Parathyroid adenoma (tissue), 2 donors: ENCODE measurements at regions not wholly inside any gene's neighbourhood (a gene's known extent, or its start where the extent isn't known, plus 50 kb on each side); places are given as distances from the start of the nearest gene placed in this dataset.

Source experiments
- H2AFZ ChIP-seq: fragments of 300-600 bp; sonication (generic); one replicate; pipeline ENCODE4 v1.7.0; 2017; ENCODE audit warnings: antibody characterized with exemption, mild to moderate bottlenecking
- H3K27ac ChIP-seq: fragments of 300-600 bp; sonication (generic); one replicate; pipeline ENCODE4 v1.7.0; 2017
- H3K27me3 ChIP-seq: fragments of 300-600 bp; sonication (generic); one replicate; pipeline ENCODE4 v1.7.0; 2017; ENCODE audit warnings: low read length; ENCODE audit not compliant: control insufficient read depth, insufficient read depth
- H3K36me3 ChIP-seq: fragments of 300-600 bp; sonication (generic); one replicate; pipeline ENCODE4 v1.7.0; 2017; ENCODE audit warnings: low read length; ENCODE audit not compliant: control insufficient read depth, insufficient read depth
- H3K4me1 ChIP-seq: fragments of 300-600 bp; sonication (generic); one replicate; pipeline ENCODE4 v1.7.0; 2017; ENCODE audit warnings: control low read depth
- H3K4me2 ChIP-seq: fragments of 300-600 bp; sonication (generic); one replicate; pipeline ENCODE4 v1.7.0; 2017; ENCODE audit warnings: low read length
- H3K4me3 ChIP-seq: fragments of 300-600 bp; sonication (generic); one replicate; pipeline ENCODE4 v1.7.0; 2017; ENCODE audit warnings: low read depth, low read length
- H3K79me2 ChIP-seq: fragments of 300-600 bp; sonication (generic); one replicate; pipeline ENCODE4 v1.7.0; 2017; ENCODE audit warnings: control low read depth
- H3K9ac ChIP-seq: fragments of 300-600 bp; sonication (generic); one replicate; pipeline ENCODE4 v1.7.0; 2017; ENCODE audit warnings: mild to moderate bottlenecking
- H3K9me3 ChIP-seq: fragments of 300-600 bp; sonication (generic); one replicate; pipeline ENCODE4 v1.7.0; 2017; ENCODE audit warnings: low read length; ENCODE audit not compliant: control insufficient read depth
- TF ChIP-seq, protein P1 (sequence below): fragments of 300-600 bp; sonication (generic); IDR thresholded peaks from one replicate; pipeline ENCODE4 v1.7.0; 2017; ENCODE audit warnings: antibody characterized with exemption, mild to moderate bottlenecking
- donor health status: primary hyperparathyroidism.

DNA sequence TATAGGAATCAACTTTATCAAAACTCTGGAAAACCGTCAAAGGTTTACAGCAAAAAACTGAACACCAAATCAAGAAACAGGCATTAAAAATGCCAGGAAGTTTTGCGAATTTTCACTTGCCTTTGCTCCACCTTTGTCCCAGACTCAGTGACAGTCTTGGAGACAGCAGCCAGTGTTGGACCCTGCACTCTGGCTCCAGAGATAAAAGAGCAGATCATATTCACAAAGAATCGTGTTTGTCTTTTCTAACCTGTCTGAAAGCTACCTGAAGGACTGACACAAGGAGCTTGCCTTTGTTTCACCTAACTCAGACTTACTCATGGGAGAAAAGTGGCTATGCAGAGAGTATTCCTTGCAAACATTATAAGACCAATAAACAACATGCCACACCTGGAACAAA, 74.0 kb upstream of the TCF12 start:
- TF ChIP-seq, protein P1, sequence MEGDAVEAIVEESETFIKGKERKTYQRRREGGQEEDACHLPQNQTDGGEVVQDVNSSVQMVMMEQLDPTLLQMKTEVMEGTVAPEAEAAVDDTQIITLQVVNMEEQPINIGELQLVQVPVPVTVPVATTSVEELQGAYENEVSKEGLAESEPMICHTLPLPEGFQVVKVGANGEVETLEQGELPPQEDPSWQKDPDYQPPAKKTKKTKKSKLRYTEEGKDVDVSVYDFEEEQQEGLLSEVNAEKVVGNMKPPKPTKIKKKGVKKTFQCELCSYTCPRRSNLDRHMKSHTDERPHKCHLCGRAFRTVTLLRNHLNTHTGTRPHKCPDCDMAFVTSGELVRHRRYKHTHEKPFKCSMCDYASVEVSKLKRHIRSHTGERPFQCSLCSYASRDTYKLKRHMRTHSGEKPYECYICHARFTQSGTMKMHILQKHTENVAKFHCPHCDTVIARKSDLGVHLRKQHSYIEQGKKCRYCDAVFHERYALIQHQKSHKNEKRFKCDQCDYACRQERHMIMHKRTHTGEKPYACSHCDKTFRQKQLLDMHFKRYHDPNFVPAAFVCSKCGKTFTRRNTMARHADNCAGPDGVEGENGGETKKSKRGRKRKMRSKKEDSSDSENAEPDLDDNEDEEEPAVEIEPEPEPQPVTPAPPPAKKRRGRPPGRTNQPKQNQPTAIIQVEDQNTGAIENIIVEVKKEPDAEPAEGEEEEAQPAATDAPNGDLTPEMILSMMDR, result no peak
- H3K4me3 ChIP-seq, result no peak overlapping the region
- no peaks in the 10 kb centered on the region for H3K27me3 ChIP-seq
- H3K4me2 ChIP-seq, result no peak overlapping the region
- no peak overlapping the region for H2AFZ ChIP-seq
- H3K36me3 ChIP-seq, result no peaks in the 10 kb centered on the region
- no peaks in the 10 kb centered on the region for H3K4me1 ChIP-seq
- no peak overlapping the region for H3K9ac ChIP-seq
- H3K9me3 ChIP-seq, result no peaks in the 10 kb centered on the region
- no peaks in the 10 kb centered on the region for H3K79me2 ChIP-seq
- H3K27ac ChIP-seq, result no peak overlapping the region

DNA sequence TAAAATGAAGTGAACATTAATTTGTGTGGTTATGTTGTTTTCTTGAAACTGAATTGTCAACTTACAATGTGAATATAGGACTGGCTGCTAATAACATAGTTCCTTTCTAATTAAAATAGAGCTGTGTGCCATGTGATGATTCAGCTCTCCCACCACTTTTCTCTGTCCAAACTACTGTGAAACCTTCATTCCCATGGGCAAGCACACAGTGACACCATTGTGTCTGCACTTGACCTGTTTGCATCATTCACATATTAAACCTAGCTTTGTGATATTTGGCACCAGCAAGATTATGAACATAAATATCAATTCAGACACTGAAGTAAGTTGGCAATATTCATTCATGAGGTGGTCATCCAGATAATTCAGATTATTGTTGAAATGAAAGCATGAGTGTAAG, 78.8 kb upstream of the TCF12 start:
- Histone ChIP-seq H3K4me2 (no peak overlapping the region), H3K4me3 (no peak overlapping the region), H3K9me3 (no peaks in the 10 kb centered on the region), H3K79me2 (no peaks in the 10 kb centered on the region), H3K36me3 (no peaks in the 10 kb centered on the region), H3K27ac (no peak overlapping the region), H2AFZ (no peak overlapping the region), H3K27me3 (no peaks in the 10 kb centered on the region), H3K9ac (no peak overlapping the region), H3K4me1 (no peaks in the 10 kb centered on the region)
- TF ChIP-seq, protein P1, result no peak

DNA sequence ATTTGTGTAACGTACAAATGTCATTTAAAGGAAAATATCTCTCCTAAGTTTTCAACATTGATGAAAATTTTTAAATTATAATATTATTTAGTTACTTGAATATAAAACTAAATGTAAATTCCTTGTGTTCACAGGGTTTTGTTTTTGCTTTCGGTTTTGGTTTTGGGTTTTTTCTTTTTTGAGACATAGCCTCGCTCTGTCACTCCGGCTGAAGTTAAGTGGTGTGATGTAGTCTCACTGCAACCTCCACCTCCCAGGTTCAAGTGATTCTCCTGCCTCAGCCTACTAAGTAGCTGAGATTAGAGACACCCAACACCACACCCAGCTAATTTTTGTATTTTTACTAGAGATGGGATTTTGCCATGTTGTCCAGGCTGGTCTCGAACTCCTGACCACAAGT, 79.3 kb upstream of the TCF12 start:
- Histone ChIP-seq H3K4me2 (no peak overlapping the region), H3K9me3 (no peaks in the 10 kb centered on the region), H3K9ac (no peak overlapping the region), H2AFZ (no peak overlapping the region), H3K27me3 (no peaks in the 10 kb centered on the region), H3K4me1 (no peaks in the 10 kb centered on the region), H3K27ac (no peak overlapping the region), H3K79me2 (no peaks in the 10 kb centered on the region), H3K36me3 (no peaks in the 10 kb centered on the region), H3K4me3 (no peak overlapping the region)
- TF ChIP-seq, protein P1, result no peak

DNA sequence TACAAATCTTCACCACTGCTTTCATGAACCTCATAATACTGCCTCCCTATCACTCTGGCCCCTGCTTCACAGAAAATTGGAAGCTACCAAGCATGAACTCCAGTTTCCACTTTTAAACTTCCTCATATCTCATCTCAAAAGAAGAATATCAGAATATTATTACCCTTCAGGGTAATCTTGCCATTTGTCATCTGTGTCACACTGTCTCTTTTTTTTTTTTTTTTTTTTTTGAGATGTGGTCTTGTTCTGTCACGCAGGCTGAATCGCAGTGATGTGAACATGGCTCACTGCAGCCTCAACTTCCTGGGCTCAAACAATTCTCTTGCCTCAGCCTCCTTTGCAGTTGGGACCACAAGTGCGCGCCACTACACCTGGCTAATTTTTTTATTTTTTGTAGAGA, 80.4 kb upstream of the TCF12 start:
- no peaks in the 10 kb centered on the region for H3K4me1 ChIP-seq
- no peak overlapping the region for H3K4me2 ChIP-seq
- H2AFZ ChIP-seq, result no peak overlapping the region
- TF ChIP-seq, protein P1, result no peak
- H3K9ac ChIP-seq, result no peak overlapping the region
- H3K27ac ChIP-seq, result no peak overlapping the region
- no peak overlapping the region for H3K4me3 ChIP-seq
- no peaks in the 10 kb centered on the region for H3K27me3 ChIP-seq
- no peaks in the 10 kb centered on the region for H3K79me2 ChIP-seq
- no peaks in the 10 kb centered on the region for H3K9me3 ChIP-seq
- no peaks in the 10 kb centered on the region for H3K36me3 ChIP-seq

DNA sequence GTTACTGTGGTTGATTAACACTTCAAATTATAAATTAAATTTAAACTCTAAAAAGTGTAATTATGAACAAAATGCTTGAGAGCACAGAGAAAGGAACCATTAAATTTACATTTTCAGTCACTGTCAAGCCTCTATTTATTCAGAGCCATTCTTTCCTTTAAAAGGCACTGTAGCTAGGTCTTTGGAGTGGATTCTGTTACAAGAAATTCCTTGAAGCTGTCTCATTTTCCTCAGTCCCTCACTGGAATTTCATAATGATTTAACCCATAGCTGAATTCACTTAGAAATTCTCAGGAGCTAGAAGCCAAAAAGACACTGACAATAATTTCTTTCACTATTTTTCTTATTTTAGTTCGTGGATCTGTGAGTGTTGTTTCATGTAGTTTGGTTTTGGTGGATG, 81.2 kb upstream of the TCF12 start:
- TF ChIP-seq, protein P1, result no peak
- Histone ChIP-seq H3K79me2 (no peaks in the 10 kb centered on the region), H3K36me3 (no peaks in the 10 kb centered on the region), H3K4me3 (no peak overlapping the region), H2AFZ (no peak overlapping the region), H3K4me1 (no peaks in the 10 kb centered on the region), H3K4me2 (no peak overlapping the region), H3K9ac (no peak overlapping the region), H3K9me3 (no peaks in the 10 kb centered on the region), H3K27me3 (no peaks in the 10 kb centered on the region), H3K27ac (no peak overlapping the region)
